ENCODE measurements at regions not wholly inside any gene's neighbourhood (a gene's known extent, or its start where the extent isn't known, plus 50 kb on each side); places are given as distances from the start of the nearest gene placed in this dataset.

GRCh38 chr3:118811236-118811732 lies 223.4 kb downstream of the IGSF11 start:
- DNase-seq = no peak

- no peak for DNase-seq
Observed at GRCh38 chr3:118813472-118813871, 221.2 kb downstream of the IGSF11 start.

GRCh38 chr3:118817748-118818165 lies 216.9 kb downstream of the IGSF11 start:
- no peak for DNase-seq

- no peak for DNase-seq
Observed at GRCh38 chr3:118818386-118818785, 216.3 kb downstream of the IGSF11 start.

GRCh38 chr3:118823626-118824025 lies 211.0 kb downstream of the IGSF11 start:
- DNase-seq = no peak

GRCh38 chr3:118827446-118827845 lies 207.2 kb downstream of the IGSF11 start:
- DNase-seq = no peak

GRCh38 chr3:118828351-118828750 lies 206.3 kb downstream of the IGSF11 start:
- DNase-seq = no peak

- DNase-seq = no peak
Observed at GRCh38 chr3:118833075-118833474, 201.6 kb downstream of the IGSF11 start.

GRCh38 chr3:118838871-118839270 lies 195.8 kb downstream of the IGSF11 start:
- DNase-seq = no peak

GRCh38 chr3:118842147-118842863 lies 192.3 kb downstream of the IGSF11 start:
- DNase-seq = no peak

GRCh38 chr3:118846176-118846575 lies 188.5 kb downstream of the IGSF11 start:
- DNase-seq = no peak
